GM13976 (cell line): ENCODE measurements at regions not wholly inside any gene's neighbourhood (a gene's known extent, or its start where the extent isn't known, plus 50 kb on each side); places are given as distances from the start of the nearest gene placed in this dataset.

Experiments used
- DNase-seq: peaks from one replicate; pipeline ENCODE4 v3.0.0; 2012; ENCODE audit warnings: low spot score
- in situ Hi-C: fragments of 300-500 bp; cut with MboI; formaldehyde crosslinking; loops from one replicate; pipeline ENCODE4 v1.12.0; 2022; ENCODE audit warnings: low sequenced_read_pairs, mixed read lengths, inconsistent platforms; ENCODE audit not compliant: unreplicated experiment
- TF ChIP-seq, protein P1 (sequence below): IDR thresholded peaks from 2 replicates; pipeline ENCODE4 v1.5.1; 2012; ENCODE audit warnings: borderline replicate concordance, mild to moderate bottlenecking; ENCODE audit not compliant: insufficient read depth; ENCODE audit errors: extremely low read depth, missing control alignments, control extremely low read depth

DNA sequence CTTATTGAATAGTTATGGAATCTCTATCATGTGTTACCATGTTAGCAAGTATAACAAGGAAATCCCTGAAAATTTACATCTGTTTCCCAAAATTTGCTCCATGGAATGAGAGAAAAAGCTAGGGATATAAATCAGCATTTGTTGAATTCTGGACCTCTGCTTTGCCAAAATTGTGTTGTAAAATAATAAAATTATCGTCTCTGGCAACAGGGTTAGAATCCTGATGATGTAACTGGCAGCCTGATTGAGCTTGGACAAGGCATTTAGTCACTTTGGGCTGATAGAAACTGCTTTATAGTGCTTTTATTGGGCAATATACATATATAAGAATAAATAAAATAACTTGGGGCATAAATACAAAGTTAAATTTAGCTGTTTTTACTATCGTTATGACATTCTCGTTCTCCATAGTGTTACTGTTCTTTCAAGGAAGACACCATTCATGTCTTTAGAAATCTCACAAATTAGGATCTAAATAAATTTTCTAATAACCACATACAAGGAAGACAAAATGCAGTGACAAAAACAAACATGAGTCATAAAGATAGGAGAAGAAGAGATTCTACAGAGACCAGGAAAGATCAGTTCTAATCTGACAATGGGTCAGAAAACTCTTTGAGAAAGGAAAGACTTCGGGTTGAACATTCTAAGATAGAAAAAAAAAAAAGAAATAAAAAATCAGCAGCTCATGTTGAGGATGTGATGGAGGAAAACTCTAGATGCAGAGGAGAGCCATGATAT is 145.0 kb upstream of the CDH10 start:
- no peak for DNase-seq
- in situ Hi-C loops: no loop called here
- TF ChIP-seq, protein P1, sequence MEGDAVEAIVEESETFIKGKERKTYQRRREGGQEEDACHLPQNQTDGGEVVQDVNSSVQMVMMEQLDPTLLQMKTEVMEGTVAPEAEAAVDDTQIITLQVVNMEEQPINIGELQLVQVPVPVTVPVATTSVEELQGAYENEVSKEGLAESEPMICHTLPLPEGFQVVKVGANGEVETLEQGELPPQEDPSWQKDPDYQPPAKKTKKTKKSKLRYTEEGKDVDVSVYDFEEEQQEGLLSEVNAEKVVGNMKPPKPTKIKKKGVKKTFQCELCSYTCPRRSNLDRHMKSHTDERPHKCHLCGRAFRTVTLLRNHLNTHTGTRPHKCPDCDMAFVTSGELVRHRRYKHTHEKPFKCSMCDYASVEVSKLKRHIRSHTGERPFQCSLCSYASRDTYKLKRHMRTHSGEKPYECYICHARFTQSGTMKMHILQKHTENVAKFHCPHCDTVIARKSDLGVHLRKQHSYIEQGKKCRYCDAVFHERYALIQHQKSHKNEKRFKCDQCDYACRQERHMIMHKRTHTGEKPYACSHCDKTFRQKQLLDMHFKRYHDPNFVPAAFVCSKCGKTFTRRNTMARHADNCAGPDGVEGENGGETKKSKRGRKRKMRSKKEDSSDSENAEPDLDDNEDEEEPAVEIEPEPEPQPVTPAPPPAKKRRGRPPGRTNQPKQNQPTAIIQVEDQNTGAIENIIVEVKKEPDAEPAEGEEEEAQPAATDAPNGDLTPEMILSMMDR: no peak

DNA sequence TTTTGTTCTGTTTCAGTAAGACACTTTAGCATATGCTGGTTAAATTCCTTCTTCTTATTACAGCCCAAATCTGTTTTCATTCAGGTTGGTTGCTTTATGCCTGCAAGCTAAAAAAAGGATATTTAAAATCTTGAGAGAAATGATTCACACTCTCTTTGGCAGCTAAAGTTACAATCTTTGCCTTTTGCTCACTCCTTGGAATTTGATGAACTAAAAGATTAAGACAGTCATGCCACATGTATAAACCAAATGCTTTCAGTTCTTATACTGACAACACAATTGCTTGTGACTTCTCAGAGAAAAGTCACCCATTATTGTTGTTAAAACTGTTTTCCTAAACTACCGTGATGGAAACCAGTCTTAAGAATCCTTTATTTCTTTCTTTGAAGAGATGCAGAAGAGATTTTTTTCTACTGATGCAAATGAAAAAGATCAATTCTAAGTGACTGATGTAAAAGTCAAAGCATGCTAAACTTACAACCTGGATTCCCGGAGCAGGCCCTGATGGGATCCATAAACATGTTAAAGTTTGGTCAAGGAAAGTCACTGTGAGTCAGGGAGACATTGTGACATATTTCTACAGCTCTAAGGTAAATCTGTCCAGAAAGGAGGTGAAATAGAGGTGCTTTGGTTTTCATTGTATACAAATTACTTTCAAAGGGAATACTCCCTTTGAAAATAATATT is 144.2 kb upstream of the CDH10 start:
- no peak for DNase-seq
- TF ChIP-seq, protein P1: no peak
- in situ Hi-C loops: no loop called here

DNA sequence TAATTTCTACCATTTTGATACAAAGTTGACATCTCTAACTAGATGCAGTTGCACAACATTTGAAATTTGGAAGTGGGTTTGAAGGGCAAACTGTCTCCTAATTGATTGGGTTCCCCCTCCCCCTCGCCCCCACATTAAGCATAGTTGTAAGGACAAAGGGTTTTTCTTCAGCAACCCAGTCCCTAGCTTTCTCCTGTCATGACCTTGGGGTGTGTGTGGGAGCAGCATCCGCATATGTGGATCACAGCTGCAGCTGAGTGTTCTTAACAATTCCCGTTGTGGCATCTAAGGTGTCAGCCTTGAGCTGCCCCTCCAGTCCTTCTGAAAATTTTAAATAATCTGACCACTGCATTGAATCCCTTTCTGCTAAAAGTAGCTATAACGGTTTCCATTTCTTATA is 141.3 kb upstream of the CDH10 start:
- TF ChIP-seq, protein P1: no peak
- in situ Hi-C loops: no loop called here
- DNase-seq: no peak

DNA sequence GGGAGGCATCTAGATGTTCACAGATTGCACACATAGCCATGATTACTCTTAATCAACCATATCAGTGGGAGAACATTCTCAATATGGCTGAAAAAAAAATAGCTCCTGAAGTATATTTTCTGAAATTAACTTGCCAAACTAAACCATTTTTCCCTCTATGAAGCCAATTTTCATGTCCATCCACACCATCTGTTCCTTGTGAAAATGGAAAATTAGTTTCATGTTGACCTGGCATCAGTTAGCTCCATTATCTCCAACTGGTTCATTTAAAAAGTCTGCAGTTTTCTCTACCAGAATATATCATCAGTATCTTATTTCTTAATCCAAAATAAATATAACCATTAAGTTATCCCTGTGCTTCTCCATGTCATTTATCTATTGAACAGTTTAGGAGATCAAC is 138.8 kb upstream of the CDH10 start:
- in situ Hi-C loops: no loop called here
- TF ChIP-seq, protein P1: no peak
- DNase-seq: no peak

DNA sequence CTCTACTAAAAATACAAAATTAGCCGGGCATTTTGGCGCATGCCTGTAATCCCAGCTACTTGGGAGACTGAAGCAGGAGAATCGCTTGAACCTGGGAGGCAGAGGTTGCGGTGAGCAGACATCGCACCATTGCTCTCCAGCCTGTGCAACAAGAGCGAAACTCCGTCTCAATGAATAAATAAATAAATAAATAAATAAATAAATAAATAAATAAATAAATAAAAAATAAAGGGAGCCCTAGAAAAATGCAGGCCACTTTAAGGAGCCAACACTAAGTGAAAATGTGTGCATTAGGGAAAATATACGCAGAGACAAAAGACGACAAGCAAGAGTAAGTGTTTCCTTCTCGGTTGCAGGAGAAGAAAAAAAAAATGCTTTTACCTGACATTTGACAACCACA is 132.6 kb upstream of the CDH10 start:
- in situ Hi-C loops: no loop called here
- DNase-seq: no peak
- TF ChIP-seq, protein P1: no peak

DNA sequence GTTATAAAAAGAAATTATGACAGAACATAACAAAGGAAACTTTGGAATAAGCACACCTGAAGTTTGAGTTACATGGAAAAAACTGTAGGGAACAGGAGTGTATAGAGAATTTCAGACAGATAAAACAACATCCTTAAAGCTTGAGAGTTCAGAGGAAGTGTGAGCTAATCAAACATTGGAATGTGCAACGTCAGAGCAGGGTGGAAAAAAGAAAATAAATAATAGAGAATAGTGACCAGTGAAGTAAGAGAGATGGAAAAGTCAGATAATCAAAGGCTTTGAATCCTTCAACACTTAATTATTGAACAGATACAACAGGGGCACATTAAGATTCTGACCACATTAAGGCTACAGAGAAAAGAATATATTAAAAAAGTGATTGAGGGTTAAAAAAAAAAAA is 128.5 kb upstream of the CDH10 start:
- no peak for DNase-seq
- TF ChIP-seq, protein P1: no peak
- in situ Hi-C loops: no loop called here
